Fibroblast of skin of scalp (primary cell): ENCODE measurements at regions not wholly inside any gene's neighbourhood (a gene's known extent, or its start where the extent isn't known, plus 50 kb on each side); places are given as distances from the start of the nearest gene placed in this dataset.

Source experiments
- DNase-seq: peaks from one replicate; pipeline ENCODE4 v3.0.0-alpha.2; 2013

- DNase-seq: no peak
Observed at GRCh38 chr3:42037318-42037945, 53.7 kb upstream of the TRAK1 start.

GRCh38 chr3:42036483-42036823 lies 54.7 kb upstream of the TRAK1 start:
- DNase-seq: peak; percentile 94

- DNase-seq: no peak
Observed at GRCh38 chr3:42035816-42036482, 55.2 kb upstream of the TRAK1 start.

- DNase-seq: no peak
Observed at GRCh38 chr3:42035007-42035406, 56.1 kb upstream of the TRAK1 start.

GRCh38 chr3:42033741-42034140 lies 57.4 kb upstream of the TRAK1 start:
- DNase-seq: no peak

- peak; percentile 94 for DNase-seq
Observed at GRCh38 chr3:42032693-42033349, 58.3 kb upstream of the TRAK1 start.

GRCh38 chr3:42031808-42032480 lies 59.2 kb upstream of the TRAK1 start:
- peak; percentile 69 for DNase-seq

- no peak for DNase-seq
Observed at GRCh38 chr3:42028474-42028873, 62.7 kb upstream of the TRAK1 start.

GRCh38 chr3:42027571-42027970 lies 63.6 kb upstream of the TRAK1 start:
- no peak for DNase-seq

GRCh38 chr3:42025370-42026138 lies 63.7 kb upstream of the ULK4 start:
- peak; percentile 97 for DNase-seq

GRCh38 chr3:42024591-42025351 lies 62.9 kb upstream of the ULK4 start:
- no peak for DNase-seq

- no peak for DNase-seq
Observed at GRCh38 chr3:42023380-42023779, 61.5 kb upstream of the ULK4 start.

- no peak for DNase-seq
Observed at GRCh38 chr3:42022355-42022754, 60.5 kb upstream of the ULK4 start.

- DNase-seq: peak; percentile 72
Observed at GRCh38 chr3:42020684-42021307, 58.9 kb upstream of the ULK4 start.

GRCh38 chr3:42019953-42020260 lies 58.0 kb upstream of the ULK4 start:
- no peak for DNase-seq

- DNase-seq: no peak
Observed at GRCh38 chr3:42019144-42019952, 57.4 kb upstream of the ULK4 start.

GRCh38 chr3:42014921-42015533 lies 53.1 kb upstream of the ULK4 start:
- DNase-seq: peak; percentile 62

GRCh38 chr3:42014458-42014920 lies 52.6 kb upstream of the ULK4 start:
- DNase-seq: no peak

- DNase-seq: no peak
Observed at GRCh38 chr3:42013691-42014457, 52.0 kb upstream of the ULK4 start.
